ENCODE measurements at regions not wholly inside any gene's neighbourhood (a gene's known extent, or its start where the extent isn't known, plus 50 kb on each side); places are given as distances from the start of the nearest gene placed in this dataset.

GRCh38 chr1:47491341-47491753 is 53.5 kb downstream of the FOXD2 start:
- Histone ChIP-seq H2AFZ (ENCODE audit: low read length) (no peak overlapping the region), H3K9me3 (ENCODE audit: low read length) (no peaks in the 10 kb centered on the region)

GRCh38 chr1:47495176-47495713 is 57.4 kb downstream of the FOXD2 start:
- Histone ChIP-seq H3K4me3 (ENCODE audit: low read depth, low read length, poor library complexity, severe bottlenecking) (no peak overlapping the region), H3K9ac (ENCODE audit: low read length) (no peak overlapping the region), H2AFZ (ENCODE audit: low read length) (no peak overlapping the region), H3K27me3 (ENCODE audit: insufficient read depth, low read length) (peaks cover 8% of the 10 kb centered on the region; the same call in 1 of the 2 replicates), H4K20me1 (ENCODE audit: insufficient read depth, low read length) (no peaks in the 10 kb centered on the region), H3K9me2 (ENCODE audit: low read depth, low read length) (no peaks in the 10 kb centered on the region), H3F3A (ENCODE audit: insufficient read depth, low read length) (no peaks in the 10 kb centered on the region), H3K9me3 (ENCODE audit: low read length) (no peaks in the 10 kb centered on the region), H3K27ac (ENCODE audit: low read depth, low read length, poor library complexity, severe bottlenecking) (no peak overlapping the region), H3K36me3 (ENCODE audit: insufficient read depth, low read length) (no peaks in the 10 kb centered on the region), H3K79me2 (ENCODE audit: insufficient read depth, low read length) (no peaks in the 10 kb centered on the region), H3K4me2 (ENCODE audit: low read length) (no peak overlapping the region), H3K4me1 (ENCODE audit: insufficient read depth, low read length, severe bottlenecking) (no peaks in the 10 kb centered on the region)
- TF ChIP-seq EZH2 (IDR thresholded peaks at IDR 0.05; ENCODE audit: borderline replicate concordance, low read length) (no peak), CTCF (IDR thresholded peaks at IDR 0.05; ENCODE audit: low read length) (no peak)

More at GRCh38 chr1:47491341-47491753, 53.5 kb downstream of the FOXD2 start:
- no peak overlapping the region for H3K9ac ChIP-seq (ENCODE audit: low read length)
- H3K4me3 ChIP-seq (ENCODE audit: low read depth, low read length, poor library complexity, severe bottlenecking): no peak overlapping the region
- H3K4me1 ChIP-seq (ENCODE audit: insufficient read depth, low read length, severe bottlenecking): no peaks in the 10 kb centered on the region
- no peaks in the 10 kb centered on the region for H3K9me2 ChIP-seq (ENCODE audit: low read depth, low read length)
- peaks cover 8% of the 10 kb centered on the region; the same call in 1 of the 2 replicates for H3K27me3 ChIP-seq (ENCODE audit: insufficient read depth, low read length)
- H4K20me1 ChIP-seq (ENCODE audit: insufficient read depth, low read length): no peaks in the 10 kb centered on the region
- no peaks in the 10 kb centered on the region for H3K79me2 ChIP-seq (ENCODE audit: insufficient read depth, low read length)
- no peak for TF ChIP-seq EZH2 (IDR thresholded peaks at IDR 0.05; ENCODE audit: borderline replicate concordance, low read length)
- no peak for TF ChIP-seq CTCF (IDR thresholded peaks at IDR 0.05; ENCODE audit: low read length)
- no peaks in the 10 kb centered on the region for H3F3A ChIP-seq (ENCODE audit: insufficient read depth, low read length)
- no peak overlapping the region for H3K4me2 ChIP-seq (ENCODE audit: low read length)
- H3K27ac ChIP-seq (ENCODE audit: low read depth, low read length, poor library complexity, severe bottlenecking): no peak overlapping the region
- no peaks in the 10 kb centered on the region for H3K36me3 ChIP-seq (ENCODE audit: insufficient read depth, low read length)

- H2AFZ ChIP-seq (ENCODE audit: low read length): no peak overlapping the region
- no peaks in the 10 kb centered on the region for H3K4me1 ChIP-seq (ENCODE audit: insufficient read depth, low read length, severe bottlenecking)
- no peaks in the 10 kb centered on the region for H3K9me3 ChIP-seq (ENCODE audit: low read length)
- peaks cover 8% of the 10 kb centered on the region; the same call in 1 of the 2 replicates for H3K27me3 ChIP-seq (ENCODE audit: insufficient read depth, low read length)
- no peak for TF ChIP-seq EZH2 (IDR thresholded peaks at IDR 0.05; ENCODE audit: borderline replicate concordance, low read length)
- no peak for TF ChIP-seq CTCF (IDR thresholded peaks at IDR 0.05; ENCODE audit: low read length)
- H3K4me3 ChIP-seq (ENCODE audit: low read depth, low read length, poor library complexity, severe bottlenecking): no peak overlapping the region
- H3F3A ChIP-seq (ENCODE audit: insufficient read depth, low read length): no peaks in the 10 kb centered on the region
- H4K20me1 ChIP-seq (ENCODE audit: insufficient read depth, low read length): no peaks in the 10 kb centered on the region
- no peak overlapping the region for H3K27ac ChIP-seq (ENCODE audit: low read depth, low read length, poor library complexity, severe bottlenecking)
- no peaks in the 10 kb centered on the region for H3K79me2 ChIP-seq (ENCODE audit: insufficient read depth, low read length)
- no peak overlapping the region for H3K9ac ChIP-seq (ENCODE audit: low read length)
- no peaks in the 10 kb centered on the region for H3K9me2 ChIP-seq (ENCODE audit: low read depth, low read length)
- H3K4me2 ChIP-seq (ENCODE audit: low read length): no peak overlapping the region
- no peaks in the 10 kb centered on the region for H3K36me3 ChIP-seq (ENCODE audit: insufficient read depth, low read length)
Measured at GRCh38 chr1:47498551-47498950, 60.7 kb downstream of the FOXD2 start.

Data from OCI-LY1 (cell line).